H1 (cell line): ENCODE measurements at regions not wholly inside any gene's neighbourhood (a gene's known extent, or its start where the extent isn't known, plus 50 kb on each side); places are given as distances from the start of the nearest gene placed in this dataset.

Experiments
- CTCF ChIA-PET: fragments of 300-600 bp; sonication (Branson Sonifier 250); formaldehyde crosslinking; loops from one replicate; lab custom pipeline; 2021; ENCODE audit not compliant: partially characterized antibody; lab: Charles Lee
- POLR2A ChIA-PET: fragments of 300-600 bp; sonication (Branson Sonifier 250); formaldehyde crosslinking; loops from one replicate; lab custom pipeline; 2021; ENCODE audit warnings: inconsistent platforms; ENCODE audit not compliant: partially characterized antibody; lab: Charles Lee
- DNase-seq, 2 experiments: peaks; one replicate each; pipeline versions ENCODE4 v3.0.0 to v3.0.0-alpha.2; 2010 to 2022; ENCODE audit warnings: low spot score in 2 of 2, low read depth in 1 of 2, mixed read lengths in 1 of 2
- FAIRE-seq: peaks from 2 replicates; lab custom pipeline; 2011; peaks lifted over from hg19 to GRCh38; lab: Jason Lieb, UNC
- H2AFZ ChIP-seq: 2 replicates; pipeline ENCODE4 v1.8.1; 2012; ENCODE audit warnings: low read length, inconsistent platforms
- H2AK5ac ChIP-seq: 2 replicates; pipeline ENCODE4 v1.6.1; 2013; ENCODE audit warnings: low read depth, low read length
- H2BK120ac ChIP-seq: replicated peaks from 2 replicates; pipeline ENCODE3; 2013; ENCODE audit warnings: low read depth, low read length, inconsistent platforms
- H2BK12ac ChIP-seq: 2 replicates; pipeline ENCODE4 v1.6.1; 2013; ENCODE audit warnings: low read depth, low read length
- H2BK15ac ChIP-seq: 2 replicates; pipeline ENCODE4 v1.6.1; 2013; ENCODE audit warnings: low read length
- H2BK20ac ChIP-seq: 2 replicates; pipeline ENCODE4 v1.6.1; 2013; ENCODE audit warnings: low read length
- H2BK5ac ChIP-seq: 2 replicates; pipeline ENCODE4 v1.6.1; 2013; ENCODE audit warnings: low read depth, low read length
- H3K14ac ChIP-seq: 2 replicates; pipeline ENCODE4 v1.6.1; 2013; ENCODE audit warnings: inconsistent platforms; ENCODE audit not compliant: insufficient read length
- H3K18ac ChIP-seq: 2 replicates; pipeline ENCODE4 v1.6.1; 2013; ENCODE audit warnings: low read length; ENCODE audit errors: extremely low read depth
- H3K23ac ChIP-seq: 2 replicates; pipeline ENCODE4 v1.6.1; 2013; ENCODE audit warnings: inconsistent platforms; ENCODE audit not compliant: insufficient read length
- H3K23me2 ChIP-seq: 2 replicates; pipeline ENCODE4 v1.6.1; 2013; ENCODE audit warnings: low read depth, low read length
- H3K27ac ChIP-seq: 2 replicates; pipeline ENCODE4 v1.6.1; 2011; ENCODE audit warnings: low read depth, low read length, inconsistent platforms
- H3K27me3 ChIP-seq, 4 experiments: replicated peaks in 1 of 4; 1 replicate in 1 of 4; 2 replicates in 3 of 4; pipeline versions ENCODE4 v1.6.1 to v1.8.1; 2011 to 2013; ENCODE audit warnings: low read length in 3 of 4, mild to moderate bottlenecking in 3 of 4, inconsistent platforms in 2 of 4, mixed read lengths in 2 of 4, moderate library complexity in 1 of 4; ENCODE audit not compliant: control insufficient read depth in 3 of 4, insufficient read depth in 3 of 4; ENCODE audit errors: extremely low read depth in 1 of 4
- H3K36me3 ChIP-seq, 4 experiments: 2 replicates each; pipeline versions ENCODE4 v1.6.1 to v1.8.1; 2011 to 2013; ENCODE audit warnings: mild to moderate bottlenecking in 4 of 4, low read length in 3 of 4, moderate library complexity in 2 of 4, control low read depth in 1 of 4, inconsistent platforms in 1 of 4; ENCODE audit not compliant: insufficient read depth in 4 of 4, control insufficient read depth in 2 of 4
- H3K4ac ChIP-seq: replicated peaks from 2 replicates; pipeline ENCODE3; 2013; ENCODE audit warnings: low read length, low read depth, mixed read lengths, inconsistent platforms; ENCODE audit not compliant: insufficient read length
- H3K4me1 ChIP-seq, 4 experiments: replicated peaks in 1 of 4; 1 replicate in 1 of 4; 2 replicates in 3 of 4; pipeline versions ENCODE4 v1.6.1 to v1.8.1; 2011 to 2013; ENCODE audit warnings: low read length in 3 of 4, inconsistent platforms in 2 of 4, mixed read lengths in 1 of 4; ENCODE audit not compliant: insufficient read depth in 4 of 4, control insufficient read depth in 3 of 4
- H3K4me2 ChIP-seq, 2 experiments: 2 replicates each; pipeline versions ENCODE4 v1.6.1 to v1.8.1; 2011 to 2013; ENCODE audit warnings: low read depth in 2 of 2, low read length in 2 of 2, control low read depth in 1 of 2, inconsistent platforms in 1 of 2, mild to moderate bottlenecking in 1 of 2; ENCODE audit not compliant: insufficient read depth in 1 of 2
- H3K4me3 ChIP-seq, 4 experiments: fragments of 200-600, 300-600 bp in 1 of 4; sonication (generic), shearing (Covaris generic), sonication (Bioruptor Twin) in 1 of 4; 2 replicates each; pipeline versions ENCODE4 v1.5.1 to v1.8.1; 2011 to 2016; ENCODE audit warnings: low read length in 4 of 4, low read depth in 3 of 4, control low read depth in 2 of 4, inconsistent platforms in 2 of 4, mild to moderate bottlenecking in 2 of 4, mixed read lengths in 1 of 4, moderate library complexity in 1 of 4; ENCODE audit not compliant: insufficient read depth in 2 of 4; ENCODE audit errors: extremely low read depth in 1 of 4
- H3K56ac ChIP-seq: replicated peaks from 2 replicates; pipeline ENCODE3; 2013; ENCODE audit warnings: low read depth, mild to moderate bottlenecking, mixed read lengths, low read length, inconsistent platforms; ENCODE audit not compliant: insufficient read length
- H3K79me1 ChIP-seq: 2 replicates; pipeline ENCODE4 v1.6.1; 2013; ENCODE audit warnings: low read depth, low read length, control low read depth
- H3K79me2 ChIP-seq, 2 experiments: 2 replicates each; pipeline versions ENCODE4 v1.6.1 to v1.8.1; 2012 to 2013; ENCODE audit warnings: low read length in 2 of 2, mild to moderate bottlenecking in 2 of 2, inconsistent platforms in 1 of 2; ENCODE audit not compliant: insufficient read depth in 2 of 2, control insufficient read depth in 1 of 2
- H3K9ac ChIP-seq, 4 experiments: replicated peaks in 1 of 4; 1 replicate in 1 of 4; 2 replicates in 3 of 4; pipeline versions ENCODE4 v1.6.1 to v1.8.1; 2011 to 2013; ENCODE audit warnings: low read depth in 3 of 4, low read length in 3 of 4, control low read depth in 2 of 4, mild to moderate bottlenecking in 2 of 4, moderate library complexity in 2 of 4, inconsistent platforms in 1 of 4; ENCODE audit errors: extremely low read depth in 1 of 4
- H3K9me3 ChIP-seq, 2 experiments: 2 replicates each; pipeline versions ENCODE4 v1.6.1 to v1.8.1; 2012 to 2013; ENCODE audit warnings: mild to moderate bottlenecking in 2 of 2, moderate library complexity in 2 of 2, control low read depth in 1 of 2, inconsistent platforms in 1 of 2, low read depth in 1 of 2, low read length in 1 of 2, mixed read lengths in 1 of 2; ENCODE audit not compliant: insufficient read depth in 2 of 2
- H4K20me1 ChIP-seq, 2 experiments: replicated peaks in 1 of 2; 2 replicates each; pipeline versions ENCODE3 to v1.8.1; 2011 to 2013; ENCODE audit warnings: inconsistent platforms in 2 of 2, low read length in 2 of 2, mild to moderate bottlenecking in 1 of 2; ENCODE audit not compliant: insufficient read depth in 2 of 2, control insufficient read depth in 1 of 2
- H4K5ac ChIP-seq: 2 replicates; pipeline ENCODE4 v1.6.1; 2013; ENCODE audit warnings: low read length, low read depth, mixed read lengths, inconsistent platforms; ENCODE audit not compliant: insufficient read length
- H4K8ac ChIP-seq: 2 replicates; pipeline ENCODE4 v1.8.0; 2013; ENCODE audit warnings: mild to moderate bottlenecking, moderate library complexity, low read length, inconsistent platforms; ENCODE audit not compliant: insufficient read depth; ENCODE audit errors: extremely low read depth
- H4K91ac ChIP-seq: replicated peaks from 2 replicates; pipeline ENCODE3; 2013; ENCODE audit warnings: low read length, mixed read lengths, inconsistent platforms; ENCODE audit not compliant: insufficient read length
- USF2 ChIP-seq: IDR thresholded peaks from 2 replicates; pipeline ENCODE4 v1.6.1; 2011; ENCODE audit warnings: low read length, improper control_type of control experiment
- WGBS, 2 experiments: shearing (Covaris generic) in 1 of 2; methylation state at CpG; one replicate each; pipeline versions ENCODE4 v1.1.6 to v1.1.7; 2013 to 2015; ENCODE audit warnings: low lambda C conversion rate in 2 of 2, mixed read lengths in 2 of 2, inconsistent platforms in 1 of 2, low coverage in 1 of 2, missing lambda C conversion rate in 1 of 2; ENCODE audit not compliant: insufficient replicate concordance in 2 of 2, insufficient coverage in 1 of 2, insufficient read length in 1 of 2; ENCODE audit errors: extremely low coverage in 1 of 2, missing lambda C conversion rate in 1 of 2; 5-methylcytosine and 5-hydroxymethylcytosine counted together

- H2BK12ac ChIP-seq, result no peak overlapping the region
- H2AFZ ChIP-seq, result no peak overlapping the region
- no peak for DNase-seq
- no peak overlapping the region for H3K4me2 ChIP-seq
- H3K79me2 ChIP-seq, result no peaks in the 10 kb centered on the region
- no peaks in the 10 kb centered on the region for H3K27me3 ChIP-seq
- H2AK5ac ChIP-seq, result no peak overlapping the region
- H3K14ac ChIP-seq, result no peak overlapping the region
- no peak overlapping the region for H4K5ac ChIP-seq
- H2BK5ac ChIP-seq, result no peak overlapping the region
- H2BK15ac ChIP-seq, result no peak overlapping the region
- H4K20me1 ChIP-seq, result no peaks in the 10 kb centered on the region
- H2BK120ac ChIP-seq, result no peak overlapping the region
- H3K23ac ChIP-seq, result no peak overlapping the region
- no peak overlapping the region for H3K4ac ChIP-seq
- no peaks in the 10 kb centered on the region for H3K23me2 ChIP-seq
- no peaks in the 10 kb centered on the region for H3K79me1 ChIP-seq
- no peak overlapping the region for H4K8ac ChIP-seq
- no peak overlapping the region for H3K4me3 ChIP-seq
- WGBS, 2 experiments, result 92% methylated on average over 6 of the region's 6 CpGs; no CpG with 5 or more reads in 1 of the 2 experiments
- H3K56ac ChIP-seq, result no peak overlapping the region
- H2BK20ac ChIP-seq, result no peak overlapping the region
- no peak overlapping the region for H3K9ac ChIP-seq
- H3K27ac ChIP-seq, result no peak overlapping the region
- CTCF ChIA-PET, result interaction anchor here (1.0 to 1.4 kb wide), 3 partner anchors 15 to 24 kb away, joined by 3 to 5 read pairs (median 4); no protein-coding TSS in a partner anchor
- POLR2A ChIA-PET, result no interaction called here
- no peaks in the 10 kb centered on the region for H3K36me3 ChIP-seq
- no peak overlapping the region for H3K18ac ChIP-seq
- no peaks in the 10 kb centered on the region for H3K9me3 ChIP-seq
- H4K91ac ChIP-seq, result no peak overlapping the region
- FAIRE-seq, result no peak
- no peaks in the 10 kb centered on the region; a peak in 2 of 7 replicates for H3K4me1 ChIP-seq
- TF ChIP-seq USF2, result no peak
These were observed 231.9 kb upstream of the HABP2 start for GRCh38 chr10:113320987-113321386.
